IgD-negative memory B cell (primary cell): ENCODE measurements at regions not wholly inside any gene's neighbourhood (a gene's known extent, or its start where the extent isn't known, plus 50 kb on each side); places are given as distances from the start of the nearest gene placed in this dataset.

Experiments used
- H3K27ac Mint-ChIP-seq, 3 donors: one replicate each; pipeline ENCODE4 v1.8.0; 2020 to 2022; ENCODE audit warnings: mild to moderate bottlenecking in 3 of 3, mixed read lengths in 3 of 3, moderate library complexity in 1 of 3
- H3K27me3 Mint-ChIP-seq: one replicate; pipeline ENCODE4 v1.8.0; 2021; ENCODE audit warnings: mixed read lengths
- H3K36me3 Mint-ChIP-seq: one replicate; pipeline ENCODE4 v1.8.0; 2020; ENCODE audit warnings: mild to moderate bottlenecking, mixed read lengths
- H3K4me1 Mint-ChIP-seq, 3 donors: one replicate each; pipeline ENCODE4 v1.8.0; 2020 to 2022; ENCODE audit warnings: mixed read lengths in 3 of 3, mild to moderate bottlenecking in 1 of 3
- H3K4me3 Mint-ChIP-seq, 4 donors: one replicate each; pipeline ENCODE4 v1.8.0; 2020 to 2022; ENCODE audit warnings: mild to moderate bottlenecking in 4 of 4, mixed read lengths in 4 of 4, moderate library complexity in 3 of 4
- H3K9me3 Mint-ChIP-seq, 3 donors: one replicate each; pipeline ENCODE4 v1.8.0; 2020 to 2021; ENCODE audit warnings: mixed read lengths in 3 of 3, mild to moderate bottlenecking in 1 of 3

DNA sequence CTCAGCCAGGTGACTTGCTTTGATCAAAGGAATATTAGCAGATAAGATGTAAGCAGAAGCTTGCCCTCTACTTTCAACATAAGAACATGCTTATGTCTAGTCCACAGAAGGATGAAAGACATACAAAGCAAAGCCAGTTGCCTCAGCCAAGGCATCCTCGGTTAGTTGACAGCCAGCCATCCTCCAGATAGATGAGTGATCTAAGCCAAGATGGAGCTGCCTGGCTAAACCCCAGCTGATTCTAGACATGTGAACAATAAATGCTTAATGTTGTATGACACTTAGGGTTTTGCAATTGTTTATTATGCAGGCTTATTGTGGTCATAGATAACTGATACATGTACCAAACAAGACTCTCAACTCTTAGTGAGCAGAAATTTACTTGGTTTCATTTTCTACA lies 157.6 kb upstream of the TMTC2 start:
- peaks cover 3% of the 10 kb centered on the region for H3K27me3 Mint-ChIP-seq
- H3K36me3 Mint-ChIP-seq, result no peaks in the 10 kb centered on the region
- no peaks in the 10 kb centered on the region for H3K4me1 Mint-ChIP-seq
- no peak overlapping the region for H3K27ac Mint-ChIP-seq
- no peaks in the 10 kb centered on the region for H3K9me3 Mint-ChIP-seq
- H3K4me3 Mint-ChIP-seq, result no peak overlapping the region

DNA sequence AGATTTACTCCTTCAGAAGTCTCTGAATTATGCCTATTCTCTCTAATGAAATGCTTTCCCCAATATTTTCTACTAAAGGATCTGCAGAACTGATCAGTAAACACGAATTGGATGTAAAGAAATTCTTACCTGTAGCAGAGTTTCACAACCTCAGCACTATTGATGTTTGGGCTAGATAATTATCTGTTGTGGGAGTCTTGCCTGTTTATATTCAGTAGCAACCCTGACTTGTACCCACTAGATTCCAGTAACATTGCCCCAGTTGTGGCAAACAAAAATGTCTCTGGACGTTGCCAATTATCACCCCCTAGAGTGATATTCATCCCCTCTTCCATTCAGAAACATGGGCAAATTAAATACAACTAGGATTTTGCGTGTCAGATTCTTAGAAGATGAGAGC lies 156.8 kb upstream of the TMTC2 start:
- Mint-ChIP-seq H3K36me3 (no peaks in the 10 kb centered on the region), H3K27ac (no peak overlapping the region), H3K4me1 (no peaks in the 10 kb centered on the region), H3K4me3 (no peak overlapping the region), H3K27me3 (peaks cover 3% of the 10 kb centered on the region), H3K9me3 (no peaks in the 10 kb centered on the region)

DNA sequence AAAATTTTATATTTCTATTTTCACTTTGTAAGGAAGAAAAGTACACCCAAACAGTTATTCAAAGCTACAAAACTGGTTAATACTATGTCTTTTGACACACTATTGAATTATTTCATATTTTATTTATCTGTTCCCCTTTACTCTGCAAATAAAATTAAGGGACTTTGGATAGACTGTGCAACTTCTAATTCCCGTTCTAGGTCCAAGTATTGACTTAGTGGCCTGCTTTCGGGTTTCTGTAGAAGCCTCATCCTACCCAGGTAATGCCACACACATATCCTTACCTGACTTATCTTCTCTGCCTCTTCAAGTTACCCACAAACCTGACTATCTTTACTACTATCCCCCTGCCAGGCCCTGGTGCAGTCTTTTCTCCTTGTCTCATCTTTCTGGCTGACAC lies 156.3 kb upstream of the TMTC2 start:
- Mint-ChIP-seq H3K27me3 (peaks cover 3% of the 10 kb centered on the region), H3K27ac (no peak overlapping the region), H3K9me3 (no peaks in the 10 kb centered on the region), H3K4me1 (no peaks in the 10 kb centered on the region), H3K4me3 (no peak overlapping the region), H3K36me3 (no peaks in the 10 kb centered on the region)

DNA sequence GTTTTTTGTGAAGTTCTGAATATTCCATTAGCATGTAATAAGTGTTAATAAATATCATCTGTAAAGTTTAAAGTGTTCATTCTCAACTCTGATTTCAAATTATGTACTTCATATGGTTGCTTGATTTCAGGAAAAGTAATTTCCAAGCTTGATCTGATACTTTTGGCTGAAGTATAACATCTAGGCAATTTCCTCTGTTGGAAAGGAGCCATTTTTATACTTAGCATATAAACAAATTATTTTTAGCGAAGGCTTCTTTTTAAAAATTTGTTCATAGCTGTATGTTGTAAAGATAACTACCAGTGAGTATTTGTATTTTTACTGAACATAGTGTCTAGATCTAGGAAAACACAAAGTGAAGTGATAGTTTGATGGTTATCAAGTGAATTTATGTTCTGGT lies 153.4 kb upstream of the TMTC2 start:
- H3K36me3 Mint-ChIP-seq, result no peaks in the 10 kb centered on the region
- H3K4me3 Mint-ChIP-seq, result no peak overlapping the region
- H3K27ac Mint-ChIP-seq, result peak overlapping the region in 1 of 3 donors; percentile 17
- H3K4me1 Mint-ChIP-seq, result no peaks in the 10 kb centered on the region
- no peaks in the 10 kb centered on the region for H3K9me3 Mint-ChIP-seq
- H3K27me3 Mint-ChIP-seq, result peaks cover 2% of the 10 kb centered on the region

DNA sequence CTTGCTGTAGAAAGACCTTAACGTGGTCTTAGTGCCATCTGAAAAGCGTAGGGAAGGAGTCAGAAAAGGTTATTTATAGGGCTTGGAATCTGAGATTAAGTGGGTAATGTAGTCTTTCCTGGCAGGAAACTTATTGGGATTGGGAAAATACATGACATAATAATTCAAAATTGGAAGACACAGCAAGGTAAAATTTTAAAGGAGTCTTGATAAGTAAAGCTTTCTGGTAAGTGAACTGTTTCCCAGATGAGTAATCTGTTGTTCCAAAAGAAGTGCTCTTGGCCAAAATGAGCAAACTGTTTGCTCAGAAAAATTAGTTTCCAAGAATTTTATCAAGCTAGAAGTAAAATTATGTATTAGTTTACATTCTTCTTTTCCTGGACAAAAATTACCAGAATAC lies 149.3 kb upstream of the TMTC2 start:
- H3K4me3 Mint-ChIP-seq, result no peak overlapping the region

DNA sequence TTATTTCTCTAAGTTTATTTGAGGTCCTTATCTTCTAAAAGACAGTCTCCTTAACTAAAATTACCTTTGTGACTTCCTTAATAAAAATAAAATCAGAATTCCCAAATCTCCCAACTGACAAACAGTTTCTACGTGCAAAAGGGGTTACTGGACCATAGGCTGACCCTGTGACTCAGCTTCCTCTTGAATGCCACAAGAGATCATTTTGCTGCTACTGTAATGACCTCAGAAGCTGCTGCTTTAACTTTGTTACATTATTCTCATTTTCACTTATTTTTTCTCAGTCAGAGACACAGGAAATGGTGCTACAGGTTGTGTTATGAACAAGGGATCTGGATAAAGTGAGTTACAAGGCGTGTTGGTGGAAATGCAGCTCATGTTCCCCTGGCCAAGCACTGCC lies 132.2 kb upstream of the TMTC2 start:
- peaks cover 2 to 13% (median 5%) of the 10 kb centered on the region in 3 donors for H3K9me3 Mint-ChIP-seq

More for the DNA sequence above, 149.3 kb upstream of the TMTC2 start:
- H3K27ac Mint-ChIP-seq, result no peak overlapping the region
- no peaks in the 10 kb centered on the region for H3K4me1 Mint-ChIP-seq
- no peaks in the 10 kb centered on the region for H3K36me3 Mint-ChIP-seq
- H3K9me3 Mint-ChIP-seq, result peaks cover 3 to 23% (median 5%) of the 10 kb centered on the region in 3 donors
- no peaks in the 10 kb centered on the region for H3K27me3 Mint-ChIP-seq

DNA sequence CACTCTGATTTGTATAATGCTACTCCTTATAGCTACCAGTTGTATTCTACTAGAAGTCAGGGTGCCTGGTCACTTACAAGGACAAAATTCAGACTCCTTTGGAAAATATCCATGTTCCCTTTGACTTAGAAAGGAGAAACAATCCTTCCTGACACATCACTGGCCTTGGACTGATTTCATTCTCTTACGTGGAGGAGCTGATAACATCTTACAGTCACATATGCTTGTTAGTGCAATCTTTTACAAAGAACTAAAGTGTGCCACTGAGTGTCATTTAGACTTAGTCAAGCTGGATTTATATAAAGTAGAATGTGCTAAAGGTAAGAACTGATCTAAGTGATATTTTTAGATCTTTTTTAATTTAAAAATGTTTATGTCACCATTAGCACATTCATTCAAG lies 131.0 kb upstream of the TMTC2 start:
- Mint-ChIP-seq H3K36me3 (no peaks in the 10 kb centered on the region), H3K4me3 (no peak overlapping the region), H3K4me1 (peaks cover 0 to 1% (median 0%) of the 10 kb centered on the region in 3 donors), H3K27me3 (peaks cover 2% of the 10 kb centered on the region), H3K9me3 (peaks cover 0 to 5% (median 2%) of the 10 kb centered on the region in 3 donors), H3K27ac (no peak overlapping the region)

More for the DNA sequence above, 132.2 kb upstream of the TMTC2 start:
- H3K4me1 Mint-ChIP-seq, result peaks cover 0 to 1% (median 0%) of the 10 kb centered on the region in 3 donors
- H3K27me3 Mint-ChIP-seq, result peaks cover 2% of the 10 kb centered on the region
- no peak overlapping the region for H3K27ac Mint-ChIP-seq
- H3K36me3 Mint-ChIP-seq, result no peaks in the 10 kb centered on the region
- H3K4me3 Mint-ChIP-seq, result no peak overlapping the region

DNA sequence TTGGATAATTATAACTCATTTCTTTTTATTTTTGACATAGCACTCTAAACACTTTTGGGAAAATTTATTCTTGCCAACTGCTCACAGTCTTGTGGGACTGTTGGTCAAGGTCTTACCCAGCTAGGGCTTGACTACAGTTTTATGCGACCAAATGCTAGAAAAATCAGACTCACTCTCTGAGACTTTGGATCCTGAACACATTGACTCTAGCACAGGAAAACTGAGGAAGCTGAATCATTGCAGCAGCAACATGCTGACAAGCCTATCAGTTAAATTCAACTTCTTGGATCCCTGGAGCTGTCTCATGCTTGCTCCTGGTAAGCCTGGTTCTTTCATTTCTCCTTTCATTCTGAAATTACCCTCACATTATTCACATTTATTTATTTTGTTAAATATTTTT lies 120.7 kb upstream of the TMTC2 start:
- Mint-ChIP-seq H3K4me3 (no peak overlapping the region), H3K27me3 (no peaks in the 10 kb centered on the region)

DNA sequence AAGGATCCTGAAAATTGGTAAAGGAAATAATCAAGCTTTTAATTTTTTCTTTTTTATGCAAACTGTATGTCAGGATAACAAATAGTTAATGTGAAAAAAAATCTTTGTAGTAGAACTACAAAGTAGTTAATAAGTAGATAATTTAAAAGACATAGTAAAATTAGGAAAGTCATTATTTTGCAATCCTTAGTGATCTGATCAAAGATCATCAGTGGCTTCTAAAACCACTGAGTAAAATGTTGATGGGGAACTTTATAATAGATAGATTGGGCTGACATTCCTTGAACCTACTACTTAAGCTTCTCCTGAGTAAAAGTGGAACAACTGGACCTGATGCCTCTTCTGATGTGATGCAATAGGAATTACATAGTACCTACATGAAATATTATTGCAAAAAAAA lies 119.0 kb upstream of the TMTC2 start:
- Mint-ChIP-seq H3K9me3 (no peaks in the 10 kb centered on the region), H3K27me3 (no peaks in the 10 kb centered on the region), H3K36me3 (peaks cover 4% of the 10 kb centered on the region)

More for the DNA sequence above, 120.7 kb upstream of the TMTC2 start:
- no peak overlapping the region for H3K27ac Mint-ChIP-seq
- no peaks in the 10 kb centered on the region for H3K9me3 Mint-ChIP-seq
- H3K4me1 Mint-ChIP-seq, result no peaks in the 10 kb centered on the region
- H3K36me3 Mint-ChIP-seq, result peaks cover 4% of the 10 kb centered on the region

DNA sequence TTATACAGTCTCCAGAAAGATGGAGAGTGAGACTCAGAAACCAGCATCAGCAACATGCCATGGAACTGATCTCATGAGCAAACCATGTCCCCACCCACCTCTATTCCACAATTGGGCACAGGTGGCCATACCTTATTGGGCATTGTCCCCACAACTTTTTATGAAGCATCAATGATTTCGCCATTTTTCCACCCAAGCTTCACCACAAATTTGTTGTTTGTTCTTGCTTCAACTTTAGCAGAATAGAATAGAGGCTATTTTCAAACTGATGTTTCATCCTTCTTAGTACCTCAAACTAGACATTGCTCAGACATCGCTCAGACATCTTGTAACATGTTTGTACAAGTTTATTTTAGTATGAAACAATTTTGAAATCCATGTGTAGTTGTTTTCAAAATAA lies 112.5 kb upstream of the TMTC2 start:
- H3K36me3 Mint-ChIP-seq, result peaks cover 2% of the 10 kb centered on the region
- H3K4me1 Mint-ChIP-seq, result no peaks in the 10 kb centered on the region
- no peak overlapping the region for H3K4me3 Mint-ChIP-seq
- no peaks in the 10 kb centered on the region for H3K27me3 Mint-ChIP-seq
- no peaks in the 10 kb centered on the region for H3K9me3 Mint-ChIP-seq
- no peak overlapping the region for H3K27ac Mint-ChIP-seq

More for the DNA sequence above, 119.0 kb upstream of the TMTC2 start:
- Mint-ChIP-seq H3K4me3 (no peak overlapping the region), H3K4me1 (no peaks in the 10 kb centered on the region), H3K27ac (no peak overlapping the region)

DNA sequence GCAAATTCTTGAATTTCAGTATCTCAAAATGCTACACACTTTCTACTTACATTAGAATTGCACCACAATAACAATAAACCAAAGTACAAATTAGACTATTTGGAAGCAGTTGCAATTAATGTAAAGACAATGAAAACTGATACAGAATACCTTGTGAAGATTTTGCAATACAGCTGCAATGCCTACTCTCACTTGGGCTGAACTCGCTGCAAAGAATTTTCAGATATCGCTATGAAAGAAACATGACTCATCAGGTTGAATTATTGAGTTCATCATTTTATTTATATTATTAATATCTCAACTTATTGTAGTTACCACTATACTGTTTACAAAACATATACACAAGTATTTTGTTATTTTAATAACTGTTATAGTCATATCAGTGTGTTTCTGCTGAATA lies 108.0 kb upstream of the TMTC2 start:
- H3K27me3 Mint-ChIP-seq, result no peaks in the 10 kb centered on the region
- H3K9me3 Mint-ChIP-seq, result peaks cover 0 to 3% (median 2%) of the 10 kb centered on the region in 3 donors
- H3K27ac Mint-ChIP-seq, result no peak overlapping the region
- H3K4me1 Mint-ChIP-seq, result no peaks in the 10 kb centered on the region
- H3K36me3 Mint-ChIP-seq, result no peaks in the 10 kb centered on the region
- H3K4me3 Mint-ChIP-seq, result no peak overlapping the region

DNA sequence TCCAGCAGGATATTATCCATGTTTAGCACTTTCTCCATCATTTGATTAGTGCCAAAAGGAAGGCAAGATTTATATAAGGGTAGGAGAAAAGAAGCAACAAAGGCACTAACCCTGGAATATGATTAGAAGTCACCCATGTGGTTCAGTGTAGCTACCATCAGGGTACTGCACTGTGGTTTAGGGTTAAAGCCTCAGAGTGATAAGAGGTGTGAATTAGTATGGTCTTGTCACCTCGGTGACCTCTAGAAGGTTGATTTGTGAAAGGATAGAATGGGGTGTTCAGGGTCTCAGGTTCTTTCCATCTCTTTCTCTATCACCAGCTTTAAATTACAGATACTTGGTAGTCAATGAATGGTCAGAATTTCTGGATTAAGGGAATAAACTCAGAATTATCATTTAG lies 103.0 kb upstream of the TMTC2 start:
- no peak overlapping the region for H3K27ac Mint-ChIP-seq
- H3K9me3 Mint-ChIP-seq, result peaks cover 10 to 18% (median 13%) of the 10 kb centered on the region in 3 donors
- H3K4me1 Mint-ChIP-seq, result no peaks in the 10 kb centered on the region
- peaks cover 2% of the 10 kb centered on the region for H3K27me3 Mint-ChIP-seq
- no peak overlapping the region for H3K4me3 Mint-ChIP-seq
- H3K36me3 Mint-ChIP-seq, result no peaks in the 10 kb centered on the region

DNA sequence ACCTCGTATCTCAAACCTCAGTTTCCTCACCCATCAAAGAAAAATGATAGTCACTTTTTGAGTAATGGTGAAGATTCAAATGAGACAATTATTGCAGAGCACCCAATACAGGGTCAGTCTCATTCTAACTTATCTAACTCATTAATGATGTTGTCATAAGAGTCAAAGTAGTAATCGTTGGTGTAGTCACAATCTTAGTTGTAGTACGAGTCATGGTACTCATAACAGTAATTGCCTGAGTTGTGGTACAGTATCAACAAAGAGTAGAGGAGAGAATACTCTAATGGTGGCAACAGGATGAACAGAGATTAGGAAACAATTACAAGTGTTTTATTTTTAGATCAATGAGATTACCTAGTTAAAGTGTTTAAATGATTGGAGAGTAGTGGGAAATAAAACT lies 93.6 kb upstream of the TMTC2 start:
- Mint-ChIP-seq H3K9me3 (peaks cover 5 to 10% (median 9%) of the 10 kb centered on the region in 3 donors), H3K4me1 (no peaks in the 10 kb centered on the region), H3K4me3 (no peak overlapping the region), H3K27me3 (no peaks in the 10 kb centered on the region), H3K36me3 (no peaks in the 10 kb centered on the region), H3K27ac (no peak overlapping the region)

DNA sequence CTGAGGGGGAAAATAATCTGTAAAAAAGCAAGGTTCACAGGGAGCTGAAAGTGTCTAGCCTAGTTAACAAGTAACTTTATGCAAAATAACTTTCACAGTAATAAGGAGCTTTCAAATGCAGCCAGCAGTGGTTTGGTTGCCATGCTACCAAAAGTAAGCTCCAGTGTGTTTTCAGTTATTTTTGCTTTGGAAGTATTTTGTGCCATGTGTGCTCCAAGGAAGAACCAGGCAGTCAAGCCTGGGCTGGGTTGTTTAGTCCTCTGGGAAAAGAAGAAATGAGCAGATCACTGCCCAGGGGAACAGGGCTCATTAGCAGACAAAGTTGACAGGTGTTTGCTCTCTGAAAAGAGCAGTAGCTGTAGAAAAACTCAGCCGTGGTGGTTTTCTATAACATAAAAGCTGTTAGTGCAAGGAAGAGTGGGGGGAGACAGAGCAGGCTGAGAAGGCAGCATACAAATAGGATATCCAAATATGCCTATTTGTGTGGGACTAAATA lies 92.8 kb upstream of the TMTC2 start:
- peaks cover 4 to 6% (median 5%) of the 10 kb centered on the region in 3 donors for H3K9me3 Mint-ChIP-seq
- no peaks in the 10 kb centered on the region for H3K4me1 Mint-ChIP-seq
- no peaks in the 10 kb centered on the region for H3K27me3 Mint-ChIP-seq
- no peaks in the 10 kb centered on the region for H3K36me3 Mint-ChIP-seq
- no peak overlapping the region for H3K4me3 Mint-ChIP-seq
- no peak overlapping the region for H3K27ac Mint-ChIP-seq

DNA sequence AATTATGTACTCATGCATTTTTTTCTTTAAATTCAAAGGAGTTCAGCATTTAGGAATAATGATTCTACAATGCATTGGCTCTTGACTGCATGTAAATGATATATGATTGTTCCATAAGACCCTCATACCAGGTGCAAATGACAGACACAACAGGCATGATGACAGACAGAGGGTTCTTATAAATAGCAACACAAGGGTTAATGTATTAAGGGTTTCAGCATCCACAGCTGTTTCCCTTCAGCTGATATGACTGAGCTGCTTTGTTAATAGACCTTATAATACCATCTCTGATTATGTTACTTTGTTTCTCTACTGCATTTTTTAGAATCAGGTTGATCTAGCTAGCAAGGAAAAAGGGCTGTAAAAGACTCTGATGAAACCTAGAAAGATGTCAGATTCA lies 90.8 kb upstream of the TMTC2 start:
- Mint-ChIP-seq H3K9me3 (peaks cover 0 to 3% (median 2%) of the 10 kb centered on the region in 3 donors), H3K4me1 (no peaks in the 10 kb centered on the region), H3K36me3 (no peaks in the 10 kb centered on the region), H3K27ac (no peak overlapping the region), H3K27me3 (no peaks in the 10 kb centered on the region), H3K4me3 (no peak overlapping the region)

DNA sequence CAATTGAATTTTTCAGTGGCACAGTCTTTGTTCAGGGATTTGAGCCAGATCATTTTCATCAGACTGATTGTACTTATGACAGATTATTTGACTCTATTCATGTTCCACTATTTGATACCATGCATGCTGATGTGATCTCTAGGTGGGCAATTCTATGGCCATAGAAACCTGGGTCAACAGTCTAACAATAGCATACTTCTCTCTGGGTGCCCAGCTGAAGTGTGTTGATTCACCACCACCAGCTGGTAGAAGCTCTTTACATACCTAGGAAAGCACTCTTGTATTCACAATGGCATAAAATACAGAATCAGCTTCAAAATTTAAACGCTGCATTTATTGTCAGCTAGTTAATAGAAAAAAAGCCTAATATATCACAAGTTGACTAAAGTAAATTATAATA lies 90.2 kb upstream of the TMTC2 start:
- no peaks in the 10 kb centered on the region for H3K27me3 Mint-ChIP-seq
- H3K9me3 Mint-ChIP-seq, result peaks cover 0 to 3% (median 2%) of the 10 kb centered on the region in 3 donors
- H3K4me1 Mint-ChIP-seq, result no peaks in the 10 kb centered on the region
- no peak overlapping the region for H3K4me3 Mint-ChIP-seq
- H3K27ac Mint-ChIP-seq, result no peak overlapping the region
- H3K36me3 Mint-ChIP-seq, result no peaks in the 10 kb centered on the region

DNA sequence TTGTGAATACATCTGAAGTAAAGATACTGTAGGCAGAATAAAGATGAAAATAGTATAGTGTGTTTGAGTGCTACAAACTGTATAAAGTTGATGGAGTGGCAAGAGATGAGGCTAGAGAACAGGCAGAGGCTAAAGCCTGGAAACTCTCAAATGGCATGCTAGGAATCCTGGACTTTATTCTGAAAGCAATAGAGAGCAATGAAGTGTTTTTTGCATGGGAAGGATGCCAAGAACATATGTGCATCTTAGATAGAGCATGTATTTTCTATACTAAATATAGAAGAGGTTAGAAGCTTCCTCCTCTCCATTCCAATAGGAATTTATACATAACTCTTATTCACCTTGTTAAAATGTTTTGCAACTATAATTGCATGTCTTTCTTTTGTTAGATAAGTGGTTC lies 86.3 kb upstream of the TMTC2 start:
- H3K27ac Mint-ChIP-seq, result no peak overlapping the region
- peaks cover 4 to 5% (median 5%) of the 10 kb centered on the region in 3 donors for H3K9me3 Mint-ChIP-seq
- H3K27me3 Mint-ChIP-seq, result no peaks in the 10 kb centered on the region
- H3K4me1 Mint-ChIP-seq, result no peaks in the 10 kb centered on the region
- H3K4me3 Mint-ChIP-seq, result no peak overlapping the region
- H3K36me3 Mint-ChIP-seq, result no peaks in the 10 kb centered on the region
